SU-DHL-6 (cell line): ENCODE measurements at regions not wholly inside any gene's neighbourhood (a gene's known extent, or its start where the extent isn't known, plus 50 kb on each side); places are given as distances from the start of the nearest gene placed in this dataset.

Experiments
- CTCF ChIP-seq: fragments of 200-600 bp; sonication (generic); IDR thresholded peaks from one replicate; pipeline ENCODE4 v1.5.1; 2017; ENCODE audit warnings: antibody characterized with exemption, mild to moderate bottlenecking, low read length, moderate library complexity; ENCODE audit not compliant: insufficient read depth, poor library complexity, severe bottlenecking
- EZH2phosphoT487 ChIP-seq: fragments of 200-600 bp; sonication (generic), shearing (Covaris generic); conservative IDR thresholded peaks from 2 replicates; pipeline ENCODE4 v1.6.1; 2018; ENCODE audit warnings: mild to moderate bottlenecking, antibody characterized with exemption, low read length, moderate library complexity, mixed read lengths

- no peak for TF ChIP-seq CTCF
- no peak for TF ChIP-seq EZH2phosphoT487
Observed at GRCh38 chr3:197394464-197395321, 96.3 kb upstream of the DLG1 start.
